ENCODE measurements at regions not wholly inside any gene's neighbourhood (a gene's known extent, or its start where the extent isn't known, plus 50 kb on each side); places are given as distances from the start of the nearest gene placed in this dataset.

GRCh38 chr22:27104449-27104848, 447.1 kb downstream of the MIAT start:
- Histone ChIP-seq H3K27ac (ENCODE audit: low read depth in 2 of 2, low read length in 2 of 2) (no peak overlapping the region), H3K27me3 (ENCODE audit: control insufficient read depth, insufficient read depth, low read length) (no peaks in the 10 kb centered on the region), H3K4me3 (ENCODE audit: low read length in 3 of 3) (no peak overlapping the region), H3K9me3 (ENCODE audit: control insufficient read depth in 2 of 3, insufficient read depth in 1 of 3, low read length in 3 of 3) (no peaks in the 10 kb centered on the region), H3K36me3 (ENCODE audit: control insufficient read depth in 2 of 3, insufficient read depth in 3 of 3, low read length in 3 of 3) (no peaks in the 10 kb centered on the region), H3K4me1 (ENCODE audit: control insufficient read depth in 2 of 3, insufficient read depth in 2 of 3, low read depth in 1 of 3, low read length in 3 of 3) (peaks cover 0 to 8% (median 0%) of the 10 kb centered on the region in 3 donors), H3K9ac (ENCODE audit: low read length in 3 of 3) (no peak overlapping the region)
- FAIRE-seq (no peak), DNase-seq (no peak)
- TF ChIP-seq CTCF (IDR thresholded peaks at IDR 0.05; ENCODE audit: borderline replicate concordance, extremely low read depth, insufficient read depth), result no peak
- intact Hi-C loops (cut with DNase I), result no loop called here

- H3K4me3 ChIP-seq (ENCODE audit: low read length in 3 of 3), result no peak overlapping the region
- H3K9ac ChIP-seq (ENCODE audit: low read length in 3 of 3), result no peak overlapping the region
- no peaks in the 10 kb centered on the region for H3K27me3 ChIP-seq (ENCODE audit: control insufficient read depth, insufficient read depth, low read length)
- DNase-seq, result no peak
- H3K27ac ChIP-seq (ENCODE audit: low read depth in 2 of 2, low read length in 2 of 2), result no peak overlapping the region
- no peaks in the 10 kb centered on the region for H3K36me3 ChIP-seq (ENCODE audit: control insufficient read depth in 2 of 3, insufficient read depth in 3 of 3, low read length in 3 of 3)
- intact Hi-C loops (cut with DNase I), result no loop called here
- FAIRE-seq, result no peak
- TF ChIP-seq CTCF (IDR thresholded peaks at IDR 0.05; ENCODE audit: borderline replicate concordance, extremely low read depth, insufficient read depth), result no peak
- no peaks in the 10 kb centered on the region for H3K9me3 ChIP-seq (ENCODE audit: control insufficient read depth in 2 of 3, insufficient read depth in 1 of 3, low read length in 3 of 3)
- H3K4me1 ChIP-seq (ENCODE audit: control insufficient read depth in 2 of 3, insufficient read depth in 2 of 3, low read depth in 1 of 3, low read length in 3 of 3), result peaks cover 0 to 7% (median 0%) of the 10 kb centered on the region in 3 donors
Observed at GRCh38 chr22:27105142-27106025, 448.0 kb downstream of the MIAT start.

- DNase-seq (no peak), FAIRE-seq (no peak)
- H3K4me1 ChIP-seq (ENCODE audit: control insufficient read depth in 2 of 3, insufficient read depth in 2 of 3, low read depth in 1 of 3, low read length in 3 of 3), result peaks cover 0 to 4% (median 0%) of the 10 kb centered on the region in 3 donors
- no peak overlapping the region for H3K4me3 ChIP-seq (ENCODE audit: low read length in 3 of 3)
- intact Hi-C loops (cut with DNase I), result no loop called here
- no peak overlapping the region for H3K27ac ChIP-seq (ENCODE audit: low read depth in 2 of 2, low read length in 2 of 2)
- H3K27me3 ChIP-seq (ENCODE audit: control insufficient read depth, insufficient read depth, low read length), result no peaks in the 10 kb centered on the region
- no peaks in the 10 kb centered on the region for H3K9me3 ChIP-seq (ENCODE audit: control insufficient read depth in 2 of 3, insufficient read depth in 1 of 3, low read length in 3 of 3)
- no peak overlapping the region for H3K9ac ChIP-seq (ENCODE audit: low read length in 3 of 3)
- TF ChIP-seq CTCF (IDR thresholded peaks at IDR 0.05; ENCODE audit: borderline replicate concordance, extremely low read depth, insufficient read depth), result no peak
- no peaks in the 10 kb centered on the region for H3K36me3 ChIP-seq (ENCODE audit: control insufficient read depth in 2 of 3, insufficient read depth in 3 of 3, low read length in 3 of 3)
Observed at GRCh38 chr22:27106985-27107384, 449.6 kb downstream of the MIAT start.

All from kidney (tissue), 13 donors.